ENCODE measurements at regions not wholly inside any gene's neighbourhood (a gene's known extent, or its start where the extent isn't known, plus 50 kb on each side); places are given as distances from the start of the nearest gene placed in this dataset.

DNA sequence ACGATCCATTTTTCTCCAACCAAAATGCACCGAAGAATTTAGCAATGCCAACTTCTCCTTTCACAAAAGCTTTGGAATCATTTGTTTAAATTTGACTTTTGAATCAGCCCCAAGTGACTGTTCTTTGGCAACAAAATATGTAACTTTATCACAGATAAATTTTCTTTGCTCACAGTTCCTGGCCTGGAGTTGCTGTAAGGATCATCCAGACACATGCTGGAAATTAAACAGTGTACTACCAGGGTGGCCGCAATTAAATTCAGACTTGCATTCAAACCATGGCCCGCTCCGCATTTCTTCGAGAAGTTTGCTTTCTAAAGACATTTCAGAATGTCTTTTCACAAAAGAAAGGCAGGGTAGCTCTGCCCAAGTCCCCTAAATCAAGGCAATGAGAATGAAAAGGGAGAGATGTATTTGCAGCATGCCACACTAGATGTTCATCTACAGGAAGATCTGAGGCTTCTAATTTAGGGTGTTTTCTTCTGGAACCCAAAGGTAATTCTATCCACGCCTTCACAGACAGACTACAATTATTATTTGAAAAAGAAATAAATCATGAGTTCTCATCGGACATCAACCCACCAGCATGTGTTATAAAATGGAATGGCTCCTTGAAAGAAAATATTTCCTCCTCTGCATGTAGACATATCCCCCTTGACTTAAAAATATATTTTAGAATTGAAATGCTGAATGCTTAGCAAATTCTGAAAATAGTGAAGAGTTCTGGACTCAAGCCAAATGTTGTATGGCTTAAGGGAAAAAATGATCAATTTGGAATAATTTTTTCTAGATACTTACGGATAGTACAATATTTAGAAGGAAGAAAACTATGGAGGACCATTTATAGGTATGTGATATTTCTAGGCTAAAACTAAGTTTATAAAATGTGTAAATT, 189.7 kb upstream of the BLID start:
- DNase-seq (ENCODE audit: low read depth) = no peak
- TF ChIP-seq, protein P1, sequence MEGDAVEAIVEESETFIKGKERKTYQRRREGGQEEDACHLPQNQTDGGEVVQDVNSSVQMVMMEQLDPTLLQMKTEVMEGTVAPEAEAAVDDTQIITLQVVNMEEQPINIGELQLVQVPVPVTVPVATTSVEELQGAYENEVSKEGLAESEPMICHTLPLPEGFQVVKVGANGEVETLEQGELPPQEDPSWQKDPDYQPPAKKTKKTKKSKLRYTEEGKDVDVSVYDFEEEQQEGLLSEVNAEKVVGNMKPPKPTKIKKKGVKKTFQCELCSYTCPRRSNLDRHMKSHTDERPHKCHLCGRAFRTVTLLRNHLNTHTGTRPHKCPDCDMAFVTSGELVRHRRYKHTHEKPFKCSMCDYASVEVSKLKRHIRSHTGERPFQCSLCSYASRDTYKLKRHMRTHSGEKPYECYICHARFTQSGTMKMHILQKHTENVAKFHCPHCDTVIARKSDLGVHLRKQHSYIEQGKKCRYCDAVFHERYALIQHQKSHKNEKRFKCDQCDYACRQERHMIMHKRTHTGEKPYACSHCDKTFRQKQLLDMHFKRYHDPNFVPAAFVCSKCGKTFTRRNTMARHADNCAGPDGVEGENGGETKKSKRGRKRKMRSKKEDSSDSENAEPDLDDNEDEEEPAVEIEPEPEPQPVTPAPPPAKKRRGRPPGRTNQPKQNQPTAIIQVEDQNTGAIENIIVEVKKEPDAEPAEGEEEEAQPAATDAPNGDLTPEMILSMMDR (IDR thresholded peaks at IDR 0.05; ENCODE audit: low read length, missing control alignments) = no peak
- H3K4me3 ChIP-seq (replicated peaks; ENCODE audit: low read depth, low read length) = no peak overlapping the region

DNA sequence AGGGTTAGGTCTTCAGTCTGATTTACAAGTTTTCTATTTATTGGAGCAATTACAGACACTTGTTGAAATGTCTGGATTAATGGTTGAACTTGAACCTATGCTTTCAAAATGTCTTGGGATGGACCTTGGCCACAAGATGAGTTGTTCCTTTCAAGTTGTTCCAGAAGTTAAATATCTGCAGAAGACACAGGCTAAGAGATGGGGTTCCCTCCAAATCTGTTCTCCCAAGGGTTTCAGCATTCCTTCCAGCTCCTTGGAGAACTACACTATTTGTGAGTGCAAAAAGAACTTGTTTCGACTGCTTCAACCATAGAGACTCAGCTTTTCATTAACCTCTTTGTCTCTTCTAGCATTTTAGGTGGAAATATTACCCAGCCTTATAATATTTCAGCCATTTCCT, 189.0 kb upstream of the BLID start:
- no peak overlapping the region for H3K4me3 ChIP-seq (replicated peaks; ENCODE audit: low read depth, low read length)
- DNase-seq (ENCODE audit: low read depth) = no peak
- TF ChIP-seq, protein P1 (IDR thresholded peaks at IDR 0.05; ENCODE audit: low read length, missing control alignments) = no peak

DNA sequence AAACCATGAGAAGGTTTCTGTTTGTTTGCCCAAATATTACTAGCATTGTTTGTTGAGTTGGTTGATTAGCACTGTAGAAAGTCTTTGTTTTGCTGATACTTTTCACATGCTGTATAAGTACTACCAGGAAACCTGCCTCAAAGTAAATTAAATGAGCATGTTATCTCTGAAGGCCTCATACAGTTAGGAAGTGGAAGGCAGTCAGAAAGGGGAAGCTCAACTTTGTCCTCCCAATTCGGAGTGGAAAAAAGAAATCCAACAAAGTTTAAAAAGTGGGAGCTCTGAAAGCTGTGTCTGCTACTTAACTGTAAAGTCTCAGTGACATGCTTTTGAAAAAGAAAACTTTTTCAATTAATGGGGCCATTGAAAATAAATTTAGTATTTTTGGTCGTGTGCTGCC, 188.3 kb upstream of the BLID start:
- TF ChIP-seq, protein P1 (IDR thresholded peaks at IDR 0.05; ENCODE audit: low read length, missing control alignments) = no peak
- H3K4me3 ChIP-seq (replicated peaks; ENCODE audit: low read depth, low read length) = no peak overlapping the region
- DNase-seq (ENCODE audit: low read depth) = no peak

DNA sequence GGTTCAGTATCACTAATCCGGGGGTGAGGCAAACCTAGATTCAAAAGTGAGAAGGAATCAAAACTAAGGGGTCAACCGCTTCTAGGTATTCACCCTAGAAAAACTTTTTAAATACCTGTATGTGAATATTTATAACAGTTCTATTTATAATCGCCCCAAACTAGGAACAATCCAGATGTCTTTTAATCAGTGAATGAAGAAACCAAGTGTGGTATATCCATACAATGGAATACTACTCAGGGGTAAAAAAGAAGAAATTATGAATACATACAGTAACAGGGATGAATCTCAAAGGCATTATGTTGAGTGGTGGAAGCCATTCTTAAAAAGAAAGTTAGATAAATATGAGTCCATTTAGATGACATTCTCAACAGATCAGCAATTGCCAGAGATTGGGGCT, 178.0 kb upstream of the BLID start:
- TF ChIP-seq, protein P1 (IDR thresholded peaks at IDR 0.05; ENCODE audit: low read length, missing control alignments) = no peak
- no peak for DNase-seq (ENCODE audit: low read depth)
- H3K4me3 ChIP-seq (replicated peaks; ENCODE audit: low read depth, low read length) = no peak overlapping the region

DNA sequence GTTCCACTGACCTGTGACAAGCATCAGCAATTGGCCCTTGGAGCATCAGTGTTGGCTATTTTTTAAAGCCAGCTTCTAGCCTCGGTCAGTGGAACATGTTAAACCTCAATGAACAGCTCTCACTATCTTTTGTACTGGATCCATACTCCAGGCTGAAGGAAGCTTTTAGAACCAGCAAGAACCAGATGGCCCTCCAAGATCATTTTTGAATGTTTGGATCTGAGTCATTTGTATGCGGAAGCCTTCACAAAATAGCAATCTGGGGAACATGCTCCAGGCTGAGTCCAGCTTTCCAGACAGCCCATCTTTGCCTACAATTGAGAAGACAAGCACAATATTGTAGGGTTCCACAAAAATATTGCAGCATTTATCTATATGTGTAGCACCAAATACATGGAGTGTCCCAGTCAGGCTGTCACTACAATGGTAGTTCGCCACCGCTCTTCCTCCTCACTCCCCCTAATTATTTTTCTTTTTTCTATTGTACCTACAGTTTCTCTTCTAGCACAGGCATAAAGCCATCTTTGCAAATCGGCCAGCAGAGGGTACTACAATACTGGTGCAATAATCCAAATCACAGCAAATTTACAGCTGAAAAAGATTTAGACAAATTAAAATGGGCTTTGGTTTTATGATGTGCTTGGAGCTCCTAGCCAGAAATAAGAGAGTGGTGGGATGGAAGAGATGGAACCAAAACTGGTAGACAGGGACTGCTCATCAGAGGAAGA, 177.4 kb upstream of the BLID start:
- DNase-seq (ENCODE audit: low read depth) = peak; percentile 28
- no peak overlapping the region for H3K4me3 ChIP-seq (replicated peaks; ENCODE audit: low read depth, low read length)
- TF ChIP-seq, protein P1 (IDR thresholded peaks at IDR 0.05; ENCODE audit: low read length, missing control alignments) = peak; percentile 19

DNA sequence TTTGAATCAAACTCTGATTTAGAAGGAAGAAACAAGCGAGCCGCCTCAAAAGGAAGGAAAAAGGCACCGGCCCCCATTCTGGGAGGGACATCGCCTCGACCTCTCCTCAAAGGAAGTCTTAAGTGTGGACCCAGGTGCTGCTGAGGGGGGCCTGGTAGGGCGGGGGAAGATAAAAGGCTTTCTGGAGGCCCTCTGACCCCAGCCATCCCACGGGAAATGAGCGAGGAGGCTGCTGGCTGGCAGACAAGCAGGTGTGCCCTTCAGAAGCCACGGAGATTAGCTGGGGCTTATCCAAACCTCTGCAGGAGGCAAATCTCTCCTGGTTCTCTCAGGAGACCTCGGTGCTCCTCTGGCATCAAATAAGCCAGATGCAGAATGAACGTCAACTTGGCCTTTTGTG, 171.4 kb upstream of the BLID start:
- no peak overlapping the region for H3K4me3 ChIP-seq (replicated peaks; ENCODE audit: low read depth, low read length)
- TF ChIP-seq, protein P1 (IDR thresholded peaks at IDR 0.05; ENCODE audit: low read length, missing control alignments) = no peak
- no peak for DNase-seq (ENCODE audit: low read depth)

Measured in fibroblast of pulmonary artery (primary cell).